ENCODE measurements at regions not wholly inside any gene's neighbourhood (a gene's known extent, or its start where the extent isn't known, plus 50 kb on each side); places are given as distances from the start of the nearest gene placed in this dataset.

- no peak for DNase-seq
- H3K36me3 ChIP-seq (replicated peaks; ENCODE audit: control insufficient read depth, insufficient read depth, low read length): no peaks in the 10 kb centered on the region
- H3K27me3 ChIP-seq (ENCODE audit: control insufficient read depth, insufficient read depth, low read length): no peaks in the 10 kb centered on the region
- no peak overlapping the region for H3K4me3 ChIP-seq (ENCODE audit: insufficient read depth, low read depth, low read length)
Measured at GRCh38 chr11:37105427-37105826, 507.4 kb upstream of the RAG2 start.

- Histone ChIP-seq H3K4me3 (ENCODE audit: insufficient read depth, low read depth, low read length) (no peak overlapping the region), H3K27me3 (ENCODE audit: control insufficient read depth, insufficient read depth, low read length) (no peaks in the 10 kb centered on the region), H3K36me3 (replicated peaks; ENCODE audit: control insufficient read depth, insufficient read depth, low read length) (no peaks in the 10 kb centered on the region)
- no peak for DNase-seq
Measured at GRCh38 chr11:37104380-37104779, 506.3 kb upstream of the RAG2 start.

GRCh38 chr11:37100008-37100407, 502.0 kb upstream of the RAG2 start:
- DNase-seq: no peak
- Histone ChIP-seq H3K36me3 (replicated peaks; ENCODE audit: control insufficient read depth, insufficient read depth, low read length) (no peaks in the 10 kb centered on the region), H3K27me3 (ENCODE audit: control insufficient read depth, insufficient read depth, low read length) (no peaks in the 10 kb centered on the region), H3K4me3 (ENCODE audit: insufficient read depth, low read depth, low read length) (no peak overlapping the region)

- DNase-seq: no peak
- Histone ChIP-seq H3K36me3 (replicated peaks; ENCODE audit: control insufficient read depth, insufficient read depth, low read length) (no peaks in the 10 kb centered on the region), H3K27me3 (ENCODE audit: control insufficient read depth, insufficient read depth, low read length) (no peaks in the 10 kb centered on the region), H3K4me3 (ENCODE audit: insufficient read depth, low read depth, low read length) (no peak overlapping the region)
Measured at GRCh38 chr11:37092487-37092886, 494.5 kb upstream of the RAG2 start.

- no peak for DNase-seq
- Histone ChIP-seq H3K4me3 (ENCODE audit: insufficient read depth, low read depth, low read length) (no peak overlapping the region), H3K27me3 (ENCODE audit: control insufficient read depth, insufficient read depth, low read length) (no peaks in the 10 kb centered on the region), H3K36me3 (replicated peaks; ENCODE audit: control insufficient read depth, insufficient read depth, low read length) (no peaks in the 10 kb centered on the region)
Measured at GRCh38 chr11:37089439-37089838, 491.4 kb upstream of the RAG2 start.

- H3K36me3 ChIP-seq (replicated peaks; ENCODE audit: control insufficient read depth, insufficient read depth, low read length): no peaks in the 10 kb centered on the region
- no peak overlapping the region for H3K4me3 ChIP-seq (ENCODE audit: insufficient read depth, low read depth, low read length)
- DNase-seq: no peak
- no peaks in the 10 kb centered on the region for H3K27me3 ChIP-seq (ENCODE audit: control insufficient read depth, insufficient read depth, low read length)
Measured at GRCh38 chr11:37088573-37088910, 490.5 kb upstream of the RAG2 start.

- H3K36me3 ChIP-seq (replicated peaks; ENCODE audit: control insufficient read depth, insufficient read depth, low read length): no peaks in the 10 kb centered on the region
- no peak for DNase-seq
Measured at GRCh38 chr11:37087650-37088572, 489.9 kb upstream of the RAG2 start.

GRCh38 chr11:37078521-37078920, 480.5 kb upstream of the RAG2 start:
- no peak for DNase-seq
- H3K4me3 ChIP-seq (ENCODE audit: insufficient read depth, low read depth, low read length): no peak overlapping the region
- no peaks in the 10 kb centered on the region for H3K36me3 ChIP-seq (replicated peaks; ENCODE audit: control insufficient read depth, insufficient read depth, low read length)
- no peaks in the 10 kb centered on the region for H3K27me3 ChIP-seq (ENCODE audit: control insufficient read depth, insufficient read depth, low read length)

More at GRCh38 chr11:37087650-37088572, 489.9 kb upstream of the RAG2 start:
- Histone ChIP-seq H3K4me3 (ENCODE audit: insufficient read depth, low read depth, low read length) (no peak overlapping the region), H3K27me3 (ENCODE audit: control insufficient read depth, insufficient read depth, low read length) (no peaks in the 10 kb centered on the region)

- H3K4me3 ChIP-seq (ENCODE audit: insufficient read depth, low read depth, low read length): no peak overlapping the region
- no peaks in the 10 kb centered on the region for H3K27me3 ChIP-seq (ENCODE audit: control insufficient read depth, insufficient read depth, low read length)
- no peaks in the 10 kb centered on the region for H3K36me3 ChIP-seq (replicated peaks; ENCODE audit: control insufficient read depth, insufficient read depth, low read length)
- no peak for DNase-seq
Measured at GRCh38 chr11:37076866-37077265, 478.8 kb upstream of the RAG2 start.

- DNase-seq: no peak
- Histone ChIP-seq H3K4me3 (ENCODE audit: insufficient read depth, low read depth, low read length) (no peak overlapping the region), H3K36me3 (replicated peaks; ENCODE audit: control insufficient read depth, insufficient read depth, low read length) (no peaks in the 10 kb centered on the region), H3K27me3 (ENCODE audit: control insufficient read depth, insufficient read depth, low read length) (no peaks in the 10 kb centered on the region)
Measured at GRCh38 chr11:37072538-37073055, 474.6 kb upstream of the RAG2 start.

- no peak for DNase-seq
- Histone ChIP-seq H3K27me3 (ENCODE audit: control insufficient read depth, insufficient read depth, low read length) (no peaks in the 10 kb centered on the region), H3K36me3 (replicated peaks; ENCODE audit: control insufficient read depth, insufficient read depth, low read length) (no peaks in the 10 kb centered on the region), H3K4me3 (ENCODE audit: insufficient read depth, low read depth, low read length) (no peak overlapping the region)
Measured at GRCh38 chr11:37050311-37050710, 452.3 kb upstream of the RAG2 start.

- no peak for DNase-seq
- Histone ChIP-seq H3K27me3 (ENCODE audit: control insufficient read depth, insufficient read depth, low read length) (no peaks in the 10 kb centered on the region), H3K36me3 (replicated peaks; ENCODE audit: control insufficient read depth, insufficient read depth, low read length) (no peaks in the 10 kb centered on the region), H3K4me3 (ENCODE audit: insufficient read depth, low read depth, low read length) (no peak overlapping the region)
Measured at GRCh38 chr11:37040921-37041320, 442.9 kb upstream of the RAG2 start.

- Histone ChIP-seq H3K27me3 (ENCODE audit: control insufficient read depth, insufficient read depth, low read length) (no peaks in the 10 kb centered on the region), H3K4me3 (ENCODE audit: insufficient read depth, low read depth, low read length) (no peak overlapping the region), H3K36me3 (replicated peaks; ENCODE audit: control insufficient read depth, insufficient read depth, low read length) (no peaks in the 10 kb centered on the region)
- DNase-seq: no peak
Measured at GRCh38 chr11:37038911-37039310, 440.9 kb upstream of the RAG2 start.

- no peak for DNase-seq
- Histone ChIP-seq H3K27me3 (ENCODE audit: control insufficient read depth, insufficient read depth, low read length) (no peaks in the 10 kb centered on the region), H3K36me3 (replicated peaks; ENCODE audit: control insufficient read depth, insufficient read depth, low read length) (no peaks in the 10 kb centered on the region), H3K4me3 (ENCODE audit: insufficient read depth, low read depth, low read length) (no peak overlapping the region)
Measured at GRCh38 chr11:37026741-37027140, 428.7 kb upstream of the RAG2 start.

GRCh38 chr11:37026326-37026725, 428.3 kb upstream of the RAG2 start:
- no peak for DNase-seq
- Histone ChIP-seq H3K36me3 (replicated peaks; ENCODE audit: control insufficient read depth, insufficient read depth, low read length) (no peaks in the 10 kb centered on the region), H3K27me3 (ENCODE audit: control insufficient read depth, insufficient read depth, low read length) (no peaks in the 10 kb centered on the region), H3K4me3 (ENCODE audit: insufficient read depth, low read depth, low read length) (no peak overlapping the region)

All from H7 (cell line).